SK-N-SH (cell line): ENCODE measurements at regions not wholly inside any gene's neighbourhood (a gene's known extent, or its start where the extent isn't known, plus 50 kb on each side); places are given as distances from the start of the nearest gene placed in this dataset.

Source experiments
- CTCF ChIA-PET: fragments of 300-600, 350-600 bp; formaldehyde crosslinking; extraction: SDS; loops from one replicate; lab custom pipeline; 2021; lab: Yijun Ruan, JAX
- POLR2A ChIA-PET: fragments of 350-600 bp; sonication (Branson Sonifier 250); formaldehyde crosslinking; extraction: SDS; loops from one replicate; lab custom pipeline; 2020; ENCODE audit warnings: antibody characterized with exemption, inconsistent platforms; lab: Yijun Ruan, JAX
- DNase-seq: peaks from one replicate; pipeline ENCODE4 v3.0.0; 2012
- H2AFZ ChIP-seq: fragments of 200-600 bp; sonication (generic); 2 replicates; pipeline ENCODE4 v1.8.1; 2016; ENCODE audit warnings: antibody characterized with exemption, mild to moderate bottlenecking, low read depth
- H3F3A ChIP-seq: fragments of 200-600 bp; sonication (generic); replicated peaks from 2 replicates; pipeline ENCODE3; 2016; ENCODE audit warnings: antibody characterized with exemption, mild to moderate bottlenecking; ENCODE audit not compliant: insufficient read depth
- H3K27ac ChIP-seq, 2 experiments: fragments of 200-500 bp in 1 of 2; fragments of 200-600 bp in 1 of 2; sonication (Bioruptor generic) in 1 of 2; sonication (generic), shearing (Covaris generic) in 1 of 2; 2 replicates each; pipeline versions ENCODE4 v1.5.1 to v1.6.1; 2014 to 2016; ENCODE audit warnings: low read depth in 2 of 2, inconsistent platforms in 1 of 2, low read length in 1 of 2, mild to moderate bottlenecking in 1 of 2, mixed read lengths in 1 of 2
- H3K27me3 ChIP-seq: fragments of 200-600 bp; sonication (generic), shearing (Covaris generic); 2 replicates; pipeline ENCODE4 v1.6.1; 2016; ENCODE audit warnings: mixed run types; ENCODE audit not compliant: insufficient read depth
- H3K36me3 ChIP-seq, 2 experiments: fragments of 200-500 bp in 1 of 2; fragments of 200-600 bp in 1 of 2; sonication (Bioruptor generic) in 1 of 2; sonication (generic) in 1 of 2; replicated peaks in 1 of 2; 2 replicates each; pipeline versions ENCODE3 to v1.5.1; 2014 to 2016; ENCODE audit warnings: low read length in 1 of 2, mild to moderate bottlenecking in 1 of 2; ENCODE audit not compliant: insufficient read depth in 2 of 2, control insufficient read depth in 1 of 2
- H3K4me1 ChIP-seq, 2 experiments: fragments of 200-500 bp in 1 of 2; fragments of 200-600 bp in 1 of 2; sonication (Bioruptor generic) in 1 of 2; sonication (generic), shearing (Covaris generic) in 1 of 2; 2 replicates each; pipeline versions ENCODE4 v1.5.1 to v1.6.1; 2014 to 2016; ENCODE audit warnings: low read depth in 1 of 2, low read length in 1 of 2, mixed run types in 1 of 2; ENCODE audit not compliant: insufficient read depth in 2 of 2, control insufficient read depth in 1 of 2
- H3K4me2 ChIP-seq: fragments of 200-600 bp; sonication (generic), shearing (Covaris generic); 2 replicates; pipeline ENCODE4 v1.6.1; 2017; ENCODE audit warnings: mixed run types
- H3K4me3 ChIP-seq, 2 experiments: fragments of 200-500 bp in 1 of 2; fragments of 200-600 bp in 1 of 2; sonication (Bioruptor generic) in 1 of 2; sonication (generic), shearing (Covaris generic) in 1 of 2; 2 replicates each; pipeline versions ENCODE4 v1.5.1 to v1.8.1; 2014 to 2016; ENCODE audit warnings: low read depth in 2 of 2, inconsistent platforms in 1 of 2, low read length in 1 of 2, mild to moderate bottlenecking in 1 of 2, mixed read lengths in 1 of 2, moderate library complexity in 1 of 2
- H3K79me2 ChIP-seq: fragments of 200-600 bp; sonication (generic); 2 replicates; pipeline ENCODE4 v1.8.1; 2017; ENCODE audit warnings: mild to moderate bottlenecking; ENCODE audit not compliant: insufficient read depth
- H3K9ac ChIP-seq: fragments of 200-600 bp; sonication (generic); 2 replicates; pipeline ENCODE4 v1.6.1; 2017; ENCODE audit warnings: mixed run types
- H3K9me2 ChIP-seq: fragments of 200-600 bp; sonication (generic); 2 replicates; pipeline ENCODE4 v1.6.1; 2017; ENCODE audit warnings: mixed run types
- H3K9me3 ChIP-seq: fragments of 200-600 bp; sonication (generic); 2 replicates; pipeline ENCODE4 v1.6.1; 2017; ENCODE audit warnings: mixed run types, mild to moderate bottlenecking, moderate library complexity
- H4K20me1 ChIP-seq: fragments of 200-600 bp; sonication (generic); 2 replicates; pipeline ENCODE4 v1.6.1; 2017; ENCODE audit warnings: mild to moderate bottlenecking, mixed run types; ENCODE audit not compliant: insufficient read depth
- CHD2 ChIP-seq: fragments of 150-350 bp; IDR thresholded peaks from 2 replicates; pipeline ENCODE4 v1.6.1; 2018; ENCODE audit warnings: low read length; ENCODE audit not compliant: partially characterized antibody
- CTCF ChIP-seq: fragments of 200-600 bp; sonication (generic); IDR thresholded peaks from 2 replicates; pipeline ENCODE4 v1.6.1; 2017; ENCODE audit warnings: antibody characterized with exemption, mild to moderate bottlenecking, moderate library complexity
- EP300 ChIP-seq, 2 experiments: IDR thresholded peaks; 2 replicates each; pipeline versions ENCODE4 v1.4.0 to v1.6.1; 2012; ENCODE audit warnings: borderline replicate concordance in 1 of 2, low read depth in 1 of 2, low read length in 1 of 2
- FOXJ3 ChIP-seq: sonication (generic); formaldehyde crosslinking; IDR thresholded peaks from 2 replicates; pipeline ENCODE4 v1.5.1; 2020; ENCODE audit warnings: mild to moderate bottlenecking, missing genetic modification reagents
- FOXM1 ChIP-seq: IDR thresholded peaks from 2 replicates; pipeline ENCODE4 v1.4.0; 2012; ENCODE audit warnings: low read depth, mild to moderate bottlenecking
- GABPA ChIP-seq: IDR thresholded peaks from 2 replicates; pipeline ENCODE4 v1.4.0; 2012; ENCODE audit warnings: low read depth, mild to moderate bottlenecking
- GATA2 ChIP-seq: sonication (generic); formaldehyde crosslinking; IDR thresholded peaks from 2 replicates; pipeline ENCODE4 v1.5.0; 2020; ENCODE audit warnings: mild to moderate bottlenecking, missing genetic modification reagents
- MAX ChIP-seq: IDR thresholded peaks from 2 replicates; pipeline ENCODE4 v1.4.0; 2012; ENCODE audit warnings: low read depth
- MEF2A ChIP-seq: IDR thresholded peaks from 2 replicates; pipeline ENCODE4 v1.4.0; 2012; ENCODE audit warnings: low read depth, borderline replicate concordance
- MXI1 ChIP-seq: IDR thresholded peaks from 2 replicates; pipeline ENCODE4 v1.6.1; 2012; ENCODE audit warnings: mild to moderate bottlenecking, low read depth, low read length, improper control_type of control experiment
- NFIC ChIP-seq: IDR thresholded peaks from 2 replicates; pipeline ENCODE4 v1.4.0; 2012; ENCODE audit warnings: borderline replicate concordance
- POLR2AphosphoS5 ChIP-seq: IDR thresholded peaks from 2 replicates; pipeline ENCODE4 v1.6.1; 2012; ENCODE audit warnings: low read depth, low read length
- RAD21 ChIP-seq: IDR thresholded peaks from 2 replicates; pipeline ENCODE4 v1.6.1; 2012; ENCODE audit warnings: mild to moderate bottlenecking, low read length
- RFX5 ChIP-seq: IDR thresholded peaks from 2 replicates; pipeline ENCODE4 v1.6.1; 2012; ENCODE audit warnings: mild to moderate bottlenecking, improper control_type of control experiment, low read length
- RXRA ChIP-seq: IDR thresholded peaks from 2 replicates; pipeline ENCODE4 v1.4.0; 2012; ENCODE audit warnings: low read depth, mild to moderate bottlenecking, borderline replicate concordance
- SMC3 ChIP-seq: IDR thresholded peaks from 2 replicates; pipeline ENCODE4 v1.6.1; 2012; ENCODE audit warnings: low read depth, low read length, improper control_type of control experiment
- TAF1 ChIP-seq: IDR thresholded peaks from 2 replicates; pipeline ENCODE4 v1.6.1; 2012; ENCODE audit warnings: low read depth, mild to moderate bottlenecking, low read length, moderate library complexity, borderline replicate concordance
- TCF12 ChIP-seq: IDR thresholded peaks from 2 replicates; pipeline ENCODE4 v1.4.0; 2012
- TEAD4 ChIP-seq: IDR thresholded peaks from 2 replicates; pipeline ENCODE4 v1.4.0; 2012; ENCODE audit warnings: mild to moderate bottlenecking, borderline replicate concordance; ENCODE audit not compliant: insufficient read depth
- USF2 ChIP-seq: fragments of 150-350 bp; IDR thresholded peaks from 2 replicates; pipeline ENCODE4 v1.6.1; 2017; ENCODE audit warnings: antibody characterized with exemption, low read length, low read depth, borderline replicate concordance
- WGBS: methylation state at CpG from one replicate; pipeline ENCODE4 v1.1.6; 2017; ENCODE audit warnings: low lambda C conversion rate; 5-methylcytosine and 5-hydroxymethylcytosine counted together

- no peak overlapping the region for H3K4me2 ChIP-seq
- H3K9me2 ChIP-seq: no peaks in the 10 kb centered on the region
- no peak overlapping the region for H3K4me3 ChIP-seq
- H3K79me2 ChIP-seq: no peaks in the 10 kb centered on the region
- no peaks in the 10 kb centered on the region for H3K4me1 ChIP-seq
- H3K36me3 ChIP-seq: no peaks in the 10 kb centered on the region
- no peaks in the 10 kb centered on the region for H3F3A ChIP-seq
- no peak overlapping the region for H3K9ac ChIP-seq
- no peak overlapping the region for H2AFZ ChIP-seq
- DNase-seq: no peak
- H3K9me3 ChIP-seq: no peaks in the 10 kb centered on the region
- H3K27me3 ChIP-seq: no peaks in the 10 kb centered on the region
- POLR2A ChIA-PET: no interaction called here
- TF ChIP-seq GABPA (no peak), RXRA (no peak), TCF12 (peak; percentile 18; the same call in 1 of the 2 replicates), FOXM1 (no peak), TEAD4 (no peak), FOXJ3 (CRISPR knock-in tag) (no peak)
- TF ChIP-seq, all 33 proteins: peak for 1
- CTCF ChIA-PET: no interaction called here
- H3K27ac ChIP-seq: no peak overlapping the region
- no peaks in the 10 kb centered on the region for H4K20me1 ChIP-seq
Observed at GRCh38 chr16:35516551-35516950, 2057.1 kb downstream of the TP53TG3F start.

- ChIA-PET POLR2A (no interaction called here), CTCF (no interaction called here)
- no peak overlapping the region for H3K27ac ChIP-seq
- H3K79me2 ChIP-seq: no peaks in the 10 kb centered on the region
- no peaks in the 10 kb centered on the region for H3K9me2 ChIP-seq
- no peaks in the 10 kb centered on the region for H3K27me3 ChIP-seq
- H3F3A ChIP-seq: no peaks in the 10 kb centered on the region
- no peaks in the 10 kb centered on the region for H3K9me3 ChIP-seq
- H3K9ac ChIP-seq: no peak overlapping the region
- no peak for DNase-seq
- H3K36me3 ChIP-seq: no peaks in the 10 kb centered on the region
- no peak overlapping the region for H3K4me2 ChIP-seq
- no peak for TF ChIP-seq RAD21
- TF ChIP-seq MAX: no peak
- no peak for TF ChIP-seq CHD2
- no peak for TF ChIP-seq USF2
- TF ChIP-seq CTCF: no peak
- TF ChIP-seq NFIC: no peak
- no peak for TF ChIP-seq GATA2
- TF ChIP-seq MEF2A: no peak
- TF ChIP-seq POLR2AphosphoS5: no peak
- TF ChIP-seq TAF1: no peak
- TF ChIP-seq MXI1: no peak
- no peak for TF ChIP-seq RXRA
- TF ChIP-seq SMC3: no peak
- no peak for TF ChIP-seq RFX5
- no peak for TF ChIP-seq FOXM1
- TF ChIP-seq EP300 (IDR thresholded peaks at IDR 0.05; ENCODE audit: borderline replicate concordance in 1 of 2, low read depth in 1 of 2, low read length in 1 of 2): no peak
- H4K20me1 ChIP-seq: no peaks in the 10 kb centered on the region
- no peaks in the 10 kb centered on the region for H3K4me1 ChIP-seq
- no peak overlapping the region for H2AFZ ChIP-seq
- H3K4me3 ChIP-seq: no peak overlapping the region
- WGBS: 48% methylated on average over 8 of the region's 8 CpGs
Observed at GRCh38 chr16:35516971-35517370, 2057.6 kb downstream of the TP53TG3F start.
